GM23338 (cell line): ENCODE measurements at regions not wholly inside any gene's neighbourhood (a gene's known extent, or its start where the extent isn't known, plus 50 kb on each side); places are given as distances from the start of the nearest gene placed in this dataset.
A peak's percentile ranks its signal among the peaks of the same experiment; 100 is the strongest.

Experiments
- ATAC-seq: fragments of 200-7000 bp; cut with Tn5 transposase; 3 replicates; pipeline ENCODE4 v1.9.1; 2020
- DNase-seq: peaks from one replicate; pipeline ENCODE4 v3.0.0-alpha.2; 2015; ENCODE audit warnings: low spot score
- H2AFZ ChIP-seq: fragments of 200-600 bp; sonication (generic); 2 replicates; pipeline ENCODE4 v1.8.0; 2016; ENCODE audit warnings: antibody characterized with exemption, mild to moderate bottlenecking, moderate library complexity
- H3F3A ChIP-seq: fragments of 200-600 bp; sonication (generic); replicated peaks from 2 replicates; pipeline ENCODE4 v1.8.0; 2017; ENCODE audit warnings: antibody characterized with exemption, mixed run types, low read depth
- H3K27ac ChIP-seq: fragments of 200-600 bp; sonication (generic); 2 replicates; pipeline ENCODE4 v1.6.1; 2016; ENCODE audit warnings: low read depth
- H3K27me3 ChIP-seq: fragments of 200-600 bp; sonication (generic); 2 replicates; pipeline ENCODE4 v1.8.0; 2016; ENCODE audit warnings: mild to moderate bottlenecking, mixed run types, moderate library complexity; ENCODE audit not compliant: insufficient read depth
- H3K36me3 ChIP-seq: fragments of 200-600 bp; sonication (generic); 2 replicates; pipeline ENCODE4 v1.8.0; 2016; ENCODE audit warnings: mild to moderate bottlenecking; ENCODE audit not compliant: insufficient read depth
- H3K4me1 ChIP-seq: fragments of 200-600 bp; sonication (generic); 2 replicates; pipeline ENCODE4 v1.8.0; 2016; ENCODE audit warnings: mild to moderate bottlenecking, moderate library complexity; ENCODE audit not compliant: insufficient read depth
- H3K4me2 ChIP-seq: fragments of 200-600 bp; sonication (generic); 2 replicates; pipeline ENCODE4 v1.7.1; 2017; ENCODE audit warnings: mixed run types
- H3K4me3 ChIP-seq: fragments of 200-600 bp; sonication (generic); 2 replicates; pipeline ENCODE4 v1.6.1; 2016; ENCODE audit warnings: mixed run types
- H3K79me2 ChIP-seq: fragments of 200-600 bp; sonication (generic); replicated peaks from 2 replicates; pipeline ENCODE4 v1.8.0; 2017; ENCODE audit warnings: mild to moderate bottlenecking; ENCODE audit not compliant: insufficient read depth
- H3K9me2 ChIP-seq: fragments of 200-600 bp; sonication (generic); 2 replicates; pipeline ENCODE4 v1.8.0; 2017; ENCODE audit not compliant: insufficient read depth
- H4K20me1 ChIP-seq: fragments of 200-600 bp; sonication (generic); replicated peaks from 2 replicates; pipeline ENCODE4 v1.8.0; 2017; ENCODE audit warnings: mild to moderate bottlenecking; ENCODE audit not compliant: insufficient read depth
- H3K27ac Mint-ChIP-seq: 2 replicates; pipeline ENCODE4 v1.8.0; 2020; ENCODE audit warnings: inconsistent platforms, mild to moderate bottlenecking, moderate library complexity, mixed read lengths
- H3K27me3 Mint-ChIP-seq: 3 replicates; pipeline ENCODE4 v1.8.0; 2022; ENCODE audit warnings: low read depth, mild to moderate bottlenecking, moderate library complexity, mixed read lengths, inconsistent platforms; ENCODE audit not compliant: insufficient read depth, poor library complexity
- H3K36me3 Mint-ChIP-seq: 3 replicates; pipeline ENCODE4 v1.8.0; 2021; ENCODE audit warnings: low read depth, mild to moderate bottlenecking, inconsistent platforms, moderate library complexity, mixed read lengths
- H3K4me1 Mint-ChIP-seq: 3 replicates; pipeline ENCODE4 v1.8.0; 2020; ENCODE audit warnings: mild to moderate bottlenecking, inconsistent platforms, mixed read lengths
- H3K4me3 Mint-ChIP-seq: 3 replicates; pipeline ENCODE4 v1.8.0; 2021; ENCODE audit warnings: moderate library complexity, mild to moderate bottlenecking, inconsistent platforms, mixed read lengths
- H3K9me3 Mint-ChIP-seq: 3 replicates; pipeline ENCODE4 v1.8.0; 2020; ENCODE audit warnings: moderate library complexity, mild to moderate bottlenecking, inconsistent platforms, mixed read lengths
- EZH2phosphoT487 ChIP-seq: fragments of 200-600 bp; sonication (generic); IDR thresholded peaks from one replicate; pipeline ENCODE4 v1.8.1; 2018; ENCODE audit warnings: antibody characterized with exemption; ENCODE audit not compliant: unreplicated experiment
- TF ChIP-seq, protein P1 (sequence below): fragments of 250-450 bp; sonication (Bioruptor Pico); IDR thresholded peaks from 2 replicates; pipeline ENCODE4 v1.5.0; 2020; ENCODE audit warnings: mild to moderate bottlenecking, moderate library complexity
- TF ChIP-seq, protein P2 (sequence below), 2 experiments: fragments of 200-600 bp in 1 of 2; sonication (generic) in 1 of 2; conservative IDR thresholded peaks; 2 replicates each; pipeline versions ENCODE4 v1.5.1 to v1.6.1; 2016 to 2017; ENCODE audit warnings: antibody characterized with exemption in 2 of 2, low read depth in 2 of 2, mild to moderate bottlenecking in 2 of 2, moderate library complexity in 1 of 2

DNA sequence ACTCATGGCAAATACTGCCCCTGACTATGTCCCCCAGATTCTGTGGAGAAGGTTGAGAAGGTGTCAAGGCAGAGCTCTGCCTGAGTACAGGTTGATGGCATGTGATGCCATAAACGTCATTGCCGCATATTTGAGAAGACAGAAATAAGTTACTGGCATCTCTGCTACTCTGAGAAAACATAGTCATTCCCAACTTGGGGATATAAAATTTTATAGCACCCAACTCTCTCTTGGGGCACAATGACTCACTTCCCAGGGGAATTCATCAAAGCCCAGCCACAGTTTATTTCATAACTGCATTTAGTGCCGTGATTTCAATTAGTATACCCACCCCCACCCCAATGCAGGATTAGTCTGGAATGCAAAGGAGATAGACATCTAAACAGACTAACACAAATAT lies 101.9 kb upstream of the TNR start (continued):
- TF ChIP-seq, protein P1, sequence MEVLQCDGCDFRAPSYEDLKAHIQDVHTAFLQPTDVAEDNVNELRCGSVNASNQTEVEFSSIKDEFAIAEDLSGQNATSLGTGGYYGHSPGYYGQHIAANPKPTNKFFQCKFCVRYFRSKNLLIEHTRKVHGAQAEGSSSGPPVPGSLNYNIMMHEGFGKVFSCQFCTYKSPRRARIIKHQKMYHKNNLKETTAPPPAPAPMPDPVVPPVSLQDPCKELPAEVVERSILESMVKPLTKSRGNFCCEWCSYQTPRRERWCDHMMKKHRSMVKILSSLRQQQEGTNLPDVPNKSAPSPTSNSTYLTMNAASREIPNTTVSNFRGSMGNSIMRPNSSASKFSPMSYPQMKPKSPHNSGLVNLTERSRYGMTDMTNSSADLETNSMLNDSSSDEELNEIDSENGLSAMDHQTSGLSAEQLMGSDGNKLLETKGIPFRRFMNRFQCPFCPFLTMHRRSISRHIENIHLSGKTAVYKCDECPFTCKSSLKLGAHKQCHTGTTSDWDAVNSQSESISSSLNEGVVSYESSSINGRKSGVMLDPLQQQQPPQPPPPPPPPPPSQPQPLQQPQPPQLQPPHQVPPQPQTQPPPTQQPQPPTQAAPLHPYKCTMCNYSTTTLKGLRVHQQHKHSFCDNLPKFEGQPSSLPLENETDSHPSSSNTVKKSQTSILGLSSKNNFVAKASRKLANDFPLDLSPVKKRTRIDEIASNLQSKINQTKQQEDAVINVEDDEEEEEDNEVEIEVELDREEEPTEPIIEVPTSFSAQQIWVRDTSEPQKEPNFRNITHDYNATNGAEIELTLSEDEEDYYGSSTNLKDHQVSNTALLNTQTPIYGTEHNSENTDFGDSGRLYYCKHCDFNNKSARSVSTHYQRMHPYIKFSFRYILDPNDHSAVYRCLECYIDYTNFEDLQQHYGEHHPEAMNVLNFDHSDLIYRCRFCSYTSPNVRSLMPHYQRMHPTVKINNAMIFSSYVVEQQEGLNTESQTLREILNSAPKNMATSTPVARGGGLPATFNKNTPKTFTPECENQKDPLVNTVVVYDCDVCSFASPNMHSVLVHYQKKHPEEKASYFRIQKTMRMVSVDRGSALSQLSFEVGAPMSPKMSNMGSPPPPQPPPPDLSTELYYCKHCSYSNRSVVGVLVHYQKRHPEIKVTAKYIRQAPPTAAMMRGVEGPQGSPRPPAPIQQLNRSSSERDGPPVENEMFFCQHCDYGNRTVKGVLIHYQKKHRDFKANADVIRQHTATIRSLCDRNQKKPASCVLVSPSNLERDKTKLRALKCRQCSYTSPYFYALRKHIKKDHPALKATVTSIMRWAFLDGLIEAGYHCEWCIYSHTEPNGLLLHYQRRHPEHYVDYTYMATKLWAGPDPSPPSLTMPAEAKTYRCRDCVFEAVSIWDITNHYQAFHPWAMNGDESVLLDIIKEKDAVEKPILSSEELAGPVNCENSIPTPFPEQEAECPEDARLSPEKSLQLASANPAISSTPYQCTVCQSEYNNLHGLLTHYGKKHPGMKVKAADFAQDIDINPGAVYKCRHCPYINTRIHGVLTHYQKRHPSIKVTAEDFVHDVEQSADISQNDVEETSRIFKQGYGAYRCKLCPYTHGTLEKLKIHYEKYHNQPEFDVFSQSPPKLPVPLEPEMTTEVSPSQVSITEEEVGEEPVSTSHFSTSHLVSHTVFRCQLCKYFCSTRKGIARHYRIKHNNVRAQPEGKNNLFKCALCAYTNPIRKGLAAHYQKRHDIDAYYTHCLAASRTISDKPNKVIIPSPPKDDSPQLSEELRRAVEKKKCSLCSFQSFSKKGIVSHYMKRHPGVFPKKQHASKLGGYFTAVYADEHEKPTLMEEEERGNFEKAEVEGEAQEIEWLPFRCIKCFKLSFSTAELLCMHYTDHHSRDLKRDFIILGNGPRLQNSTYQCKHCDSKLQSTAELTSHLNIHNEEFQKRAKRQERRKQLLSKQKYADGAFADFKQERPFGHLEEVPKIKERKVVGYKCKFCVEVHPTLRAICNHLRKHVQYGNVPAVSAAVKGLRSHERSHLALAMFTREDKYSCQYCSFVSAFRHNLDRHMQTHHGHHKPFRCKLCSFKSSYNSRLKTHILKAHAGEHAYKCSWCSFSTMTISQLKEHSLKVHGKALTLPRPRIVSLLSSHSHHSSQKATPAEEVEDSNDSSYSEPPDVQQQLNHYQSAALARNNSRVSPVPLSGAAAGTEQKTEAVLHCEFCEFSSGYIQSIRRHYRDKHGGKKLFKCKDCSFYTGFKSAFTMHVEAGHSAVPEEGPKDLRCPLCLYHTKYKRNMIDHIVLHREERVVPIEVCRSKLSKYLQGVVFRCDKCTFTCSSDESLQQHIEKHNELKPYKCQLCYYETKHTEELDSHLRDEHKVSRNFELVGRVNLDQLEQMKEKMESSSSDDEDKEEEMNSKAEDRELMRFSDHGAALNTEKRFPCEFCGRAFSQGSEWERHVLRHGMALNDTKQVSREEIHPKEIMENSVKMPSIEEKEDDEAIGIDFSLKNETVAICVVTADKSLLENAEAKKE, result no peak

GRCh38 chr1:175844877-175845276 lies 101.5 kb upstream of the TNR start:
- Histone ChIP-seq H3K27ac (no peak overlapping the region), H3F3A (no peaks in the 10 kb centered on the region), H3K4me3 (no peak overlapping the region), H3K4me1 (peaks cover 4% of the 10 kb centered on the region; the same call in 1 of the 2 replicates), H3K79me2 (no peaks in the 10 kb centered on the region), H3K36me3 (no peaks in the 10 kb centered on the region), H3K9me2 (no peaks in the 10 kb centered on the region; the same call in 1 of the 2 replicates), H4K20me1 (no peaks in the 10 kb centered on the region), H3K27me3 (no peaks in the 10 kb centered on the region), H3K4me2 (no peak overlapping the region), H2AFZ (no peak overlapping the region)
- DNase-seq (peak; percentile 19), ATAC-seq (peak; percentile 47)
- TF ChIP-seq EZH2phosphoT487, result no peak
- TF ChIP-seq, protein P2, sequence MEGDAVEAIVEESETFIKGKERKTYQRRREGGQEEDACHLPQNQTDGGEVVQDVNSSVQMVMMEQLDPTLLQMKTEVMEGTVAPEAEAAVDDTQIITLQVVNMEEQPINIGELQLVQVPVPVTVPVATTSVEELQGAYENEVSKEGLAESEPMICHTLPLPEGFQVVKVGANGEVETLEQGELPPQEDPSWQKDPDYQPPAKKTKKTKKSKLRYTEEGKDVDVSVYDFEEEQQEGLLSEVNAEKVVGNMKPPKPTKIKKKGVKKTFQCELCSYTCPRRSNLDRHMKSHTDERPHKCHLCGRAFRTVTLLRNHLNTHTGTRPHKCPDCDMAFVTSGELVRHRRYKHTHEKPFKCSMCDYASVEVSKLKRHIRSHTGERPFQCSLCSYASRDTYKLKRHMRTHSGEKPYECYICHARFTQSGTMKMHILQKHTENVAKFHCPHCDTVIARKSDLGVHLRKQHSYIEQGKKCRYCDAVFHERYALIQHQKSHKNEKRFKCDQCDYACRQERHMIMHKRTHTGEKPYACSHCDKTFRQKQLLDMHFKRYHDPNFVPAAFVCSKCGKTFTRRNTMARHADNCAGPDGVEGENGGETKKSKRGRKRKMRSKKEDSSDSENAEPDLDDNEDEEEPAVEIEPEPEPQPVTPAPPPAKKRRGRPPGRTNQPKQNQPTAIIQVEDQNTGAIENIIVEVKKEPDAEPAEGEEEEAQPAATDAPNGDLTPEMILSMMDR (conservative IDR thresholded peaks at IDR 0.05; ENCODE audit: low read depth in 2 of 2), result peak in 1 of 2 experiments; percentile 55; a peak in 3 of 4 replicates
- no peaks in the 10 kb centered on the region for H3K36me3 Mint-ChIP-seq
- no peak overlapping the region for H3K27ac Mint-ChIP-seq
- H3K4me1 Mint-ChIP-seq, result peaks cover 37% of the 10 kb centered on the region
- no peaks in the 10 kb centered on the region for H3K9me3 Mint-ChIP-seq
- H3K27me3 Mint-ChIP-seq, result peaks cover 2% of the 10 kb centered on the region
- no peak overlapping the region for H3K4me3 Mint-ChIP-seq
